Astrocyte (in vitro differentiated cells and primary cell): ENCODE measurements at regions not wholly inside any gene's neighbourhood (a gene's known extent, or its start where the extent isn't known, plus 50 kb on each side); places are given as distances from the start of the nearest gene placed in this dataset.

Source experiments
- DNase-seq: peaks from one replicate; pipeline ENCODE4 v3.0.0-alpha.2; 2010; ENCODE audit warnings: low read depth
- FAIRE-seq: peaks from 2 replicates; lab custom pipeline; 2011; peaks lifted over from hg19 to GRCh38; lab: Jason Lieb, UNC
- H2AFZ ChIP-seq: 2 replicates; pipeline ENCODE4 v1.6.0; 2012; ENCODE audit warnings: low read depth, low read length, inconsistent platforms
- H3K27ac ChIP-seq: 2 replicates; pipeline ENCODE4 v1.5.1; 2011; ENCODE audit warnings: low read depth, low read length, inconsistent platforms
- H3K27me3 ChIP-seq: 2 replicates; pipeline ENCODE4 v1.6.0; 2011; ENCODE audit warnings: low read length, inconsistent platforms; ENCODE audit not compliant: insufficient read depth
- H3K36me3 ChIP-seq: 2 replicates; pipeline ENCODE4 v1.5.1; 2011; ENCODE audit warnings: low read length, inconsistent platforms; ENCODE audit not compliant: insufficient read depth
- H3K4me1 ChIP-seq: 2 replicates; pipeline ENCODE4 v1.5.1; 2011; ENCODE audit warnings: low read length, inconsistent platforms; ENCODE audit not compliant: insufficient read depth
- H3K4me2 ChIP-seq: 2 replicates; pipeline ENCODE4 v1.6.0; 2012; ENCODE audit warnings: low read length, inconsistent platforms
- H3K4me3 ChIP-seq: 2 replicates; pipeline ENCODE4 v1.5.1; 2011; ENCODE audit warnings: low read depth, mild to moderate bottlenecking, low read length, inconsistent platforms; ENCODE audit not compliant: insufficient read depth
- H3K79me2 ChIP-seq: 2 replicates; pipeline ENCODE4 v1.6.0; 2012; ENCODE audit warnings: mild to moderate bottlenecking, low read length, inconsistent platforms; ENCODE audit not compliant: insufficient read depth
- H3K9ac ChIP-seq: 2 replicates; pipeline ENCODE4 v1.6.0; 2012; ENCODE audit warnings: mild to moderate bottlenecking, low read length, inconsistent platforms
- H3K9me3 ChIP-seq: 2 replicates; pipeline ENCODE4 v1.5.1; 2012; ENCODE audit warnings: low read depth, mild to moderate bottlenecking, low read length, inconsistent platforms; ENCODE audit not compliant: insufficient read depth
- H4K20me1 ChIP-seq: 2 replicates; pipeline ENCODE4 v1.6.0; 2012; ENCODE audit warnings: low read length, inconsistent platforms; ENCODE audit not compliant: insufficient read depth
- H3K27ac Mint-ChIP-seq: one replicate; pipeline ENCODE4 v1.8.0; 2021; ENCODE audit warnings: mild to moderate bottlenecking, mixed read lengths; ENCODE audit not compliant: unreplicated experiment
- H3K27me3 Mint-ChIP-seq: one replicate; pipeline ENCODE4 v1.8.0; 2021; ENCODE audit warnings: low read depth, mixed read lengths; ENCODE audit not compliant: unreplicated experiment
- H3K36me3 Mint-ChIP-seq: one replicate; pipeline ENCODE4 v1.8.0; 2021; ENCODE audit warnings: low read depth, mixed read lengths; ENCODE audit not compliant: unreplicated experiment
- H3K4me1 Mint-ChIP-seq: one replicate; pipeline ENCODE4 v1.8.0; 2021; ENCODE audit warnings: low read depth, mixed read lengths; ENCODE audit not compliant: unreplicated experiment
- H3K4me3 Mint-ChIP-seq: one replicate; pipeline ENCODE4 v1.8.0; 2021; ENCODE audit warnings: mild to moderate bottlenecking, moderate library complexity, mixed read lengths; ENCODE audit not compliant: unreplicated experiment
- H3K9me3 Mint-ChIP-seq: one replicate; pipeline ENCODE4 v1.8.0; 2021; ENCODE audit warnings: mild to moderate bottlenecking, mixed read lengths; ENCODE audit not compliant: unreplicated experiment
- CTCF ChIP-seq: IDR thresholded peaks from 2 replicates; pipeline ENCODE4 v1.5.1; 2011; ENCODE audit warnings: low read depth, mild to moderate bottlenecking, inconsistent platforms, low read length, moderate library complexity; ENCODE audit not compliant: insufficient read depth
- EZH2 ChIP-seq: IDR thresholded peaks from 2 replicates; pipeline ENCODE4 v1.6.1; 2012; ENCODE audit warnings: mild to moderate bottlenecking, low read length, inconsistent platforms; ENCODE audit not compliant: insufficient read depth

- H3K27me3 ChIP-seq: no peaks in the 10 kb centered on the region
- H3K9me3 Mint-ChIP-seq: peaks cover 4% of the 10 kb centered on the region
- H2AFZ ChIP-seq: no peak overlapping the region
- no peaks in the 10 kb centered on the region for H3K36me3 ChIP-seq
- H3K4me1 ChIP-seq: no peaks in the 10 kb centered on the region
- no peak overlapping the region for H3K4me2 ChIP-seq
- H3K27ac Mint-ChIP-seq: no peak overlapping the region
- no peak overlapping the region for H3K27ac ChIP-seq
- FAIRE-seq (no peak), DNase-seq (no peak)
- no peak overlapping the region for H3K4me3 Mint-ChIP-seq
- no peaks in the 10 kb centered on the region for H4K20me1 ChIP-seq
- TF ChIP-seq CTCF: no peak
- TF ChIP-seq EZH2: no peak
- no peak overlapping the region for H3K4me3 ChIP-seq
- peaks cover 6% of the 10 kb centered on the region for H3K9me3 ChIP-seq
- no peaks in the 10 kb centered on the region for H3K27me3 Mint-ChIP-seq
- no peak overlapping the region for H3K9ac ChIP-seq
- H3K79me2 ChIP-seq: no peaks in the 10 kb centered on the region
- H3K36me3 Mint-ChIP-seq: no peaks in the 10 kb centered on the region
- H3K4me1 Mint-ChIP-seq: no peaks in the 10 kb centered on the region
These were observed 748.6 kb downstream of the TENT5A start for GRCh38 chr6:81003894-81004293.

GRCh38 chr6:81003156-81003555, 749.3 kb downstream of the TENT5A start:
- no peak overlapping the region for H3K4me3 Mint-ChIP-seq
- TF ChIP-seq CTCF (no peak), EZH2 (no peak)
- no peaks in the 10 kb centered on the region for H3K79me2 ChIP-seq
- H3K4me1 ChIP-seq: no peaks in the 10 kb centered on the region
- H3K27ac ChIP-seq: no peak overlapping the region
- no peaks in the 10 kb centered on the region for H4K20me1 ChIP-seq
- no peaks in the 10 kb centered on the region for H3K36me3 Mint-ChIP-seq
- no peak overlapping the region for H3K4me2 ChIP-seq
- H3K27me3 ChIP-seq: no peaks in the 10 kb centered on the region
- H3K4me3 ChIP-seq: no peak overlapping the region
- no peak overlapping the region for H3K27ac Mint-ChIP-seq
- H3K4me1 Mint-ChIP-seq: no peaks in the 10 kb centered on the region
- no peaks in the 10 kb centered on the region for H3K36me3 ChIP-seq
- DNase-seq (peak; percentile 3), FAIRE-seq (no peak)
- H3K27me3 Mint-ChIP-seq: no peaks in the 10 kb centered on the region
- peaks cover 4% of the 10 kb centered on the region for H3K9me3 Mint-ChIP-seq
- H2AFZ ChIP-seq: no peak overlapping the region
- H3K9ac ChIP-seq: no peak overlapping the region
- peaks cover 6% of the 10 kb centered on the region for H3K9me3 ChIP-seq

- no peak for TF ChIP-seq CTCF
- TF ChIP-seq EZH2: no peak
- H4K20me1 ChIP-seq: no peaks in the 10 kb centered on the region
- FAIRE-seq (no peak), DNase-seq (no peak)
- no peaks in the 10 kb centered on the region for H3K36me3 ChIP-seq
- no peak overlapping the region for H3K4me2 ChIP-seq
- H3K27me3 ChIP-seq: no peaks in the 10 kb centered on the region
- no peak overlapping the region for H3K9ac ChIP-seq
- Mint-ChIP-seq H3K4me3 (no peak overlapping the region), H3K9me3 (peaks cover 3% of the 10 kb centered on the region), H3K4me1 (no peaks in the 10 kb centered on the region), H3K27ac (no peak overlapping the region), H3K27me3 (no peaks in the 10 kb centered on the region), H3K36me3 (no peaks in the 10 kb centered on the region)
- no peaks in the 10 kb centered on the region for H3K4me1 ChIP-seq
- no peak overlapping the region for H3K4me3 ChIP-seq
- H2AFZ ChIP-seq: no peak overlapping the region
- H3K9me3 ChIP-seq: peaks cover 6% of the 10 kb centered on the region
- H3K27ac ChIP-seq: no peak overlapping the region
- H3K79me2 ChIP-seq: no peaks in the 10 kb centered on the region
These were observed 750.4 kb downstream of the TENT5A start for GRCh38 chr6:81002126-81002525.
